ENCODE measurements at regions not wholly inside any gene's neighbourhood (a gene's known extent, or its start where the extent isn't known, plus 50 kb on each side); places are given as distances from the start of the nearest gene placed in this dataset.

DNA sequence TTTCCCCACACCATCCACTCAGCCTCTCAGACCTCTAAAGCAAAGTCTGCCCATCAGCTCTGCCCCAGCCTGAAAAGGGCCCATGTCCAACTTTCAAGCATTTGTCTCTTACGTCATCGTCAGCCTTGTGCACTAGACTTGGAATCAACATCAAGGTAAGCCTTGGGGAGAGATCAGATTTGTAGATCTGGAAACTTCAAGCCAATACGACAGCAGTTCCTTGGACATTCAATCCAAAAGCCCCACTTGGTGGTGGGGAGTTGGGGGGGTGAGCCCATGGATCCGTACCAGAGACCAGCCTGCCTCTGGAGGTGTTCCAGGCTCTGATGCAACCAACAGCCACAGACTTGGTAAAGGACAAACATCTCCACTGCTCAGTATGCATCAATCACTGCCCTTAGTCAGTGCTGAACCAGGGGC, 206.8 kb upstream of the MEIS1 start:
- DNase-seq, result peak; percentile 25
- Histone ChIP-seq H3K4me3 (no peak overlapping the region), H3K27me3 (ENCODE audit: low read depth) (peaks cover 20% of the 10 kb centered on the region), H3K4me1 (no peaks in the 10 kb centered on the region), H3K9me3 (replicated peaks) (no peaks in the 10 kb centered on the region), H3K27ac (replicated peaks) (no peak overlapping the region), H3K36me3 (no peaks in the 10 kb centered on the region)
- TF ChIP-seq, protein P1, sequence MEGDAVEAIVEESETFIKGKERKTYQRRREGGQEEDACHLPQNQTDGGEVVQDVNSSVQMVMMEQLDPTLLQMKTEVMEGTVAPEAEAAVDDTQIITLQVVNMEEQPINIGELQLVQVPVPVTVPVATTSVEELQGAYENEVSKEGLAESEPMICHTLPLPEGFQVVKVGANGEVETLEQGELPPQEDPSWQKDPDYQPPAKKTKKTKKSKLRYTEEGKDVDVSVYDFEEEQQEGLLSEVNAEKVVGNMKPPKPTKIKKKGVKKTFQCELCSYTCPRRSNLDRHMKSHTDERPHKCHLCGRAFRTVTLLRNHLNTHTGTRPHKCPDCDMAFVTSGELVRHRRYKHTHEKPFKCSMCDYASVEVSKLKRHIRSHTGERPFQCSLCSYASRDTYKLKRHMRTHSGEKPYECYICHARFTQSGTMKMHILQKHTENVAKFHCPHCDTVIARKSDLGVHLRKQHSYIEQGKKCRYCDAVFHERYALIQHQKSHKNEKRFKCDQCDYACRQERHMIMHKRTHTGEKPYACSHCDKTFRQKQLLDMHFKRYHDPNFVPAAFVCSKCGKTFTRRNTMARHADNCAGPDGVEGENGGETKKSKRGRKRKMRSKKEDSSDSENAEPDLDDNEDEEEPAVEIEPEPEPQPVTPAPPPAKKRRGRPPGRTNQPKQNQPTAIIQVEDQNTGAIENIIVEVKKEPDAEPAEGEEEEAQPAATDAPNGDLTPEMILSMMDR (IDR thresholded peaks at IDR 0.05; ENCODE audit: borderline replicate concordance), result no peak
- intact Hi-C loops (cut with micrococcal nuclease), result no loop called here

DNA sequence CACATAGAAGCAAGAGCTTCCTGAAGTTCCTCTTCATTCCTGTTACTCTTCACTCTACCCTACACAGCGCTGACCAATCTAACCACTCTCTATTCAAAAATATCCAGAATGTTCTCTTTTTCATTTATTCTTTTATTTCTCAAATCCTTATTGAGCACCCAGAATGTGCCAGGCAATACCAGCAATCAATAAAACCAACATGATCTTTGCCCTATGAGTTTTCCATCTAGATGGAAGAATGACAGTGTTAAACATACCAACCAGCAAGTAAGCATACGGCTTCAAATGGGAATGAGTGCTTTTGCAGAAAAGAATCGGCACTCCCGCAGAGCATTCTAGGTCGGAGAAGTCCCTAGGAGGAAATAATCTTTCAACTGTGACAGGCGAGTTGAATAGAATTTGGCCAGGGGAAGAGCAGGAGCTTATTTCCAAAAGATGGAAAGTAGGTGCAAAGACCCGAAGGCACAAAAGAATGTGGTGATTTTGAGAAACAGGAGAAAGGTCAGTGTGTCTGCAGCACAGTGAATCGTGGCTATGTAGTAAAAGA, 217.8 kb upstream of the MEIS1 start:
- Histone ChIP-seq H3K27me3 (ENCODE audit: low read depth) (peaks cover 28% of the 10 kb centered on the region), H3K9me3 (replicated peaks) (no peaks in the 10 kb centered on the region), H3K36me3 (no peaks in the 10 kb centered on the region), H3K4me3 (no peak overlapping the region), H3K4me1 (no peaks in the 10 kb centered on the region), H3K27ac (replicated peaks) (no peak overlapping the region)
- intact Hi-C loops (cut with micrococcal nuclease), result no loop called here
- DNase-seq, result no peak
- TF ChIP-seq, protein P1 (IDR thresholded peaks at IDR 0.05; ENCODE audit: borderline replicate concordance), result no peak

DNA sequence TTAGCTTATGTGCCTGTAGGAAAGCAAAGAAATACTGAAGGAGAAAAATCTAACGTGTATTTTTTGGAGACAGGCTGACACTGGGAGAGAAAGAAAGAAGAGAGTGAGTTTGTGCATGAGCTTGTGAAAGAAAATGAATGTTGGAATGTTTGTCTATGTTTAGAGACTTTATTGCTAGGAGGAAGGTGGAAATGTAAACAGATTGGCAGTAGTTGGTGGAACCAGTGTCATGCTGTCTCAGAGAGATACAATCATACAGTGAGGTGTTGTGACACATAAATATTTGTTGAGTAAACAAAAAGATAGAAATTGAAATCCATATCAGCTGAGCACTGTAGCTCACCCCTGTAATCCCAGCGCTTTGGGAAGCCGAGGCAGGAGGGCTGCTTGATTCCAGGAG, 222.2 kb upstream of the MEIS1 start:
- peaks cover 4% of the 10 kb centered on the region for H3K9me3 ChIP-seq (replicated peaks)
- H3K4me3 ChIP-seq, result no peak overlapping the region
- TF ChIP-seq, protein P1 (IDR thresholded peaks at IDR 0.05; ENCODE audit: borderline replicate concordance), result no peak
- H3K27ac ChIP-seq (replicated peaks), result no peak overlapping the region
- H3K4me1 ChIP-seq, result no peaks in the 10 kb centered on the region
- H3K36me3 ChIP-seq, result no peaks in the 10 kb centered on the region
- intact Hi-C loops (cut with micrococcal nuclease), result no loop called here
- H3K27me3 ChIP-seq (ENCODE audit: low read depth), result no peaks in the 10 kb centered on the region
- no peak for DNase-seq

DNA sequence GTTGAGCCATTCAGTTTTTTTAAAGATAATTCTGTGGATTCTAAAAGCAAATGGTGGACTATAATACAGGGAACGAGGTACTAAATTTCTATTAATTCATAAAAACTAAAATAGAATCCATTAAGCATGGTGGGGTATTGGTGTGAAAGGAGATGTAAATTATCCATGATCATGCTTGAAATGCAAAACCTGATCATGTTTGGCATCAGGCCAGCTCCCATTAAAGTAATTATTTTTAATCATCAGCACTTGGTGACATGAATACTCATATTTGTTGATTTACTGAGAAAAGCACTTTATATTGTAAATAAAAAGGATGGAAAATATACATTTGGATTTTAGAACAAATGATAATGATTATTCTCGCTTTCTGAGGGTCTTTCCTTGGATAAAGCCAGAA, 232.3 kb upstream of the MEIS1 start:
- peaks cover 20% of the 10 kb centered on the region for H3K9me3 ChIP-seq (replicated peaks)
- H3K27me3 ChIP-seq (ENCODE audit: low read depth), result peaks cover 18% of the 10 kb centered on the region
- no peaks in the 10 kb centered on the region for H3K4me1 ChIP-seq
- H3K27ac ChIP-seq (replicated peaks), result no peak overlapping the region
- no peaks in the 10 kb centered on the region for H3K36me3 ChIP-seq
- no peak for DNase-seq
- H3K4me3 ChIP-seq, result no peak overlapping the region
- intact Hi-C loops (cut with micrococcal nuclease), result no loop called here
- TF ChIP-seq, protein P1 (IDR thresholded peaks at IDR 0.05; ENCODE audit: borderline replicate concordance), result no peak

DNA sequence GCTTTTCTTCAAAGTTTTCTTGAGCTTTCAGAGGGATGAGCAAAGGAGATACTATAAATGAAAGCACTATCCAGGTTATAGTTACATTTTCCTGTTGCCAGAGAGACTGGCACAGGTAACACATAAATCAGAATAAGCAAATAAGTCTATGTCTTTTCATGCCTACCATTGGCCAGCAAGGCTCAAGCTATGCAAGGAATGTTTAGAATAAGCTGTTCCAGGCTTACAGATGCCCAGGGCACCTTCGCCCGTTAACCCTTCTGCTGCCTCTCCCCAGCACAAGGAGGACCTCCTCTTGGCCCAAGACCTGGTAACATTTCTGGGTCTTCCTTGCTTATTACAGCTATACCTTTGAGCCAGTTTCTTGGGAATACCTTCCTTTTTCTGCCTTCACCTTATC, 233.7 kb upstream of the MEIS1 start:
- DNase-seq, result no peak
- Histone ChIP-seq H3K27me3 (ENCODE audit: low read depth) (peaks cover 18% of the 10 kb centered on the region), H3K4me1 (no peaks in the 10 kb centered on the region), H3K9me3 (replicated peaks) (peaks cover 15% of the 10 kb centered on the region), H3K36me3 (no peaks in the 10 kb centered on the region), H3K27ac (replicated peaks) (no peak overlapping the region), H3K4me3 (no peak overlapping the region)
- TF ChIP-seq, protein P1 (IDR thresholded peaks at IDR 0.05; ENCODE audit: borderline replicate concordance), result no peak
- intact Hi-C loops (cut with micrococcal nuclease), result no loop called here
